Mesenchymal stem cell (in vitro differentiated cells and primary cell): ENCODE measurements at regions not wholly inside any gene's neighbourhood (a gene's known extent, or its start where the extent isn't known, plus 50 kb on each side); places are given as distances from the start of the nearest gene placed in this dataset.

Source experiments
- DNase-seq: peaks from one replicate; pipeline ENCODE4 v3.0.0-alpha.2; 2013
- H2AFZ ChIP-seq: one replicate; pipeline ENCODE4 v1.6.1; 2013; ENCODE audit warnings: low read depth, mild to moderate bottlenecking, control low read depth, inconsistent platforms, low read length, moderate library complexity
- H2AK5ac ChIP-seq: 2 replicates; pipeline ENCODE4 v1.6.1; 2013; ENCODE audit warnings: low read length, moderate library complexity, mild to moderate bottlenecking, inconsistent platforms; ENCODE audit not compliant: severe bottlenecking
- H2BK120ac ChIP-seq: one replicate; pipeline ENCODE4 v1.6.1; 2013; ENCODE audit warnings: low read depth, mild to moderate bottlenecking, inconsistent platforms, low read length, moderate library complexity
- H2BK12ac ChIP-seq, 2 experiments: one replicate each; pipeline ENCODE4 v1.6.1; 2013; ENCODE audit warnings: inconsistent platforms in 2 of 2, low read length in 2 of 2, mild to moderate bottlenecking in 2 of 2, moderate library complexity in 2 of 2, control low read depth in 1 of 2
- H2BK15ac ChIP-seq: one replicate; pipeline ENCODE4 v1.6.1; 2013; ENCODE audit warnings: mild to moderate bottlenecking, low read depth, inconsistent platforms; ENCODE audit not compliant: poor library complexity, severe bottlenecking
- H2BK5ac ChIP-seq: 2 replicates; pipeline ENCODE4 v1.6.1; 2013; ENCODE audit warnings: low read depth, mild to moderate bottlenecking, low read length, control low read depth, inconsistent platforms; ENCODE audit not compliant: poor library complexity, severe bottlenecking
- H3K14ac ChIP-seq, 2 experiments: one replicate each; pipeline ENCODE4 v1.6.1; 2013; ENCODE audit warnings: inconsistent platforms in 2 of 2, low read length in 2 of 2, control low read depth in 1 of 2, mild to moderate bottlenecking in 1 of 2, moderate library complexity in 1 of 2
- H3K18ac ChIP-seq, 2 experiments: one replicate each; pipeline ENCODE4 v1.6.1; 2013; ENCODE audit warnings: inconsistent platforms in 2 of 2, low read length in 2 of 2, control low read depth in 1 of 2, low read depth in 1 of 2, mild to moderate bottlenecking in 1 of 2
- H3K23ac ChIP-seq, 2 experiments: one replicate each; pipeline ENCODE4 v1.6.1; 2013; ENCODE audit warnings: inconsistent platforms in 2 of 2, low read length in 2 of 2, mild to moderate bottlenecking in 2 of 2, moderate library complexity in 2 of 2, control low read depth in 1 of 2
- H3K27ac ChIP-seq: 2 replicates; pipeline ENCODE4 v1.5.1; 2013; ENCODE audit warnings: mild to moderate bottlenecking, moderate library complexity, low read length, control low read depth, inconsistent platforms; ENCODE audit not compliant: poor library complexity, severe bottlenecking
- H3K27me3 ChIP-seq, 2 experiments: 2 replicates each; pipeline versions ENCODE4 v1.6.1 to v1.7.0; 2013; ENCODE audit warnings: low read length in 2 of 2, mild to moderate bottlenecking in 2 of 2, moderate library complexity in 2 of 2, control low read depth in 1 of 2, inconsistent platforms in 1 of 2; ENCODE audit not compliant: control insufficient read depth in 1 of 2, insufficient read depth in 1 of 2
- H3K36me3 ChIP-seq, 2 experiments: 2 replicates each; pipeline versions ENCODE4 v1.6.1 to v1.7.0; 2013; ENCODE audit warnings: low read length in 2 of 2, control low read depth in 1 of 2, inconsistent platforms in 1 of 2, low read depth in 1 of 2, mild to moderate bottlenecking in 1 of 2; ENCODE audit not compliant: insufficient read depth in 2 of 2, control insufficient read depth in 1 of 2
- H3K4ac ChIP-seq, 2 experiments: one replicate each; pipeline ENCODE4 v1.6.1; 2013; ENCODE audit warnings: inconsistent platforms in 2 of 2, low read length in 2 of 2, mild to moderate bottlenecking in 2 of 2, moderate library complexity in 2 of 2, control low read depth in 1 of 2, low read depth in 1 of 2
- H3K4me1 ChIP-seq: 2 replicates; pipeline ENCODE4 v1.6.1; 2013; ENCODE audit warnings: low read depth, low read length, control low read depth; ENCODE audit not compliant: control insufficient read depth, insufficient read depth
- H3K4me2 ChIP-seq: 2 replicates; pipeline ENCODE4 v1.6.1; 2013; ENCODE audit warnings: low read length, mild to moderate bottlenecking, inconsistent platforms; ENCODE audit not compliant: poor library complexity, severe bottlenecking
- H3K4me3 ChIP-seq, 2 experiments: 2 replicates each; pipeline versions ENCODE4 v1.5.1 to v1.7.0; 2013; ENCODE audit warnings: low read length in 2 of 2, mild to moderate bottlenecking in 2 of 2, control low read depth in 1 of 2, low read depth in 1 of 2; ENCODE audit not compliant: insufficient read depth in 1 of 2
- H3K79me1 ChIP-seq: replicated peaks from 2 replicates; pipeline ENCODE4 v1.6.1; 2013; ENCODE audit warnings: mild to moderate bottlenecking, control low read depth, low read length, inconsistent platforms; ENCODE audit not compliant: poor library complexity, severe bottlenecking
- H3K9ac ChIP-seq: 2 replicates; pipeline ENCODE4 v1.7.0; 2013; ENCODE audit warnings: mild to moderate bottlenecking, low read length, moderate library complexity
- H3K9me3 ChIP-seq: 2 replicates; pipeline ENCODE4 v1.7.0; 2013; ENCODE audit warnings: mild to moderate bottlenecking, low read length; ENCODE audit not compliant: control insufficient read depth
- H4K8ac ChIP-seq: one replicate; pipeline ENCODE4 v1.6.1; 2013; ENCODE audit warnings: inconsistent platforms, mild to moderate bottlenecking, low read length, moderate library complexity
- H4K91ac ChIP-seq: one replicate; pipeline ENCODE4 v1.6.1; 2013; ENCODE audit warnings: mild to moderate bottlenecking, low read length, inconsistent platforms
- WGBS: methylation state at CpG from one replicate; pipeline ENCODE4 v1.1.7; 2013; ENCODE audit warnings: mixed read lengths; 5-methylcytosine and 5-hydroxymethylcytosine counted together

GRCh38 chr11:131037873-131038272, 121.6 kb upstream of the SNX19 start:
- no peak overlapping the region for H3K27ac ChIP-seq
- no peak overlapping the region for H3K9ac ChIP-seq
- H3K36me3 ChIP-seq = no peaks in the 10 kb centered on the region
- H3K23ac ChIP-seq = no peak overlapping the region
- no peak overlapping the region for H2AK5ac ChIP-seq
- H2AFZ ChIP-seq = no peak overlapping the region
- no peak overlapping the region for H3K18ac ChIP-seq
- H3K79me1 ChIP-seq = no peaks in the 10 kb centered on the region
- no peak overlapping the region for H2BK5ac ChIP-seq
- peak overlapping the region in 1 of 2 experiments; percentile 42 for H2BK12ac ChIP-seq
- H3K9me3 ChIP-seq = no peaks in the 10 kb centered on the region
- H3K4me3 ChIP-seq = no peak overlapping the region
- no peak overlapping the region for H4K8ac ChIP-seq
- H3K4me1 ChIP-seq = peaks cover 6% of the 10 kb centered on the region
- H2BK120ac ChIP-seq = no peak overlapping the region
- peak overlapping the region in 1 of 2 experiments; percentile 26 for H3K4ac ChIP-seq
- no peak for DNase-seq
- H4K91ac ChIP-seq = peak overlapping the region; percentile 34
- 59% methylated on average over 5 of the region's 7 CpGs for WGBS
- no peaks in the 10 kb centered on the region for H3K27me3 ChIP-seq
- H3K4me2 ChIP-seq = no peak overlapping the region
- no peak overlapping the region for H3K14ac ChIP-seq
- peak overlapping the region; percentile 41 for H2BK15ac ChIP-seq

DNA sequence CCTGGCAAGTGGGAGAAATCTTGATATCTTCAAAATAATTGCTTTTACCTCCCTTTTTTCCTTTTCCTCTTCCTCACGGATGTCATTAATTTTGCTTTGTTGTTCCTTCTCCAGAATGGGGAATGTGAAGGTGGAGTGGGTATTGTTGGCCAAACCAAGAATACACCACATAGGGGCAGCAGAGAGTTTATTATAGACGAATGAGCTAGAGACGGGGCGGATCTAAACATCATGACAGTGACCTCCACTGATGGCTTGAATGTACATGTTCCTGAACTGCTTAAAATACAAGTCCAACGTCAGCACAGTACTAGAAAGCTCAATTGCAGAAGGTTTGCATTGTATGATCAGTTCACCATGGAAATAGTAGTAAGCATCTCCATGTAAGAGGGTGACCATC, 122.3 kb upstream of the SNX19 start:
- Histone ChIP-seq H4K91ac (no peak overlapping the region), H2BK12ac (no peak overlapping the region), H3K4ac (no peak overlapping the region), H2AFZ (no peak overlapping the region), H3K4me1 (no peaks in the 10 kb centered on the region), H3K27ac (no peak overlapping the region), H2BK15ac (no peak overlapping the region), H3K14ac (no peak overlapping the region), H4K8ac (no peak overlapping the region), H3K79me1 (no peaks in the 10 kb centered on the region), H2BK5ac (no peak overlapping the region), H3K9me3 (no peaks in the 10 kb centered on the region), H3K9ac (no peak overlapping the region), H3K4me3 (no peak overlapping the region), H3K23ac (no peak overlapping the region), H2BK120ac (no peak overlapping the region), H3K27me3 (no peaks in the 10 kb centered on the region), H3K4me2 (no peak overlapping the region), H3K36me3 (no peaks in the 10 kb centered on the region), H2AK5ac (no peak overlapping the region), H3K18ac (no peak overlapping the region)
- 51% methylated on average over 5 of the region's 5 CpGs for WGBS
- peak; percentile 8 for DNase-seq

GRCh38 chr11:131041331-131042040, 125.2 kb upstream of the SNX19 start:
- Histone ChIP-seq H3K79me1 (no peaks in the 10 kb centered on the region), H2BK12ac (no peak overlapping the region), H2BK120ac (no peak overlapping the region), H2AK5ac (no peak overlapping the region), H3K4me2 (no peak overlapping the region), H2BK15ac (no peak overlapping the region), H3K27ac (no peak overlapping the region), H4K8ac (no peak overlapping the region), H3K4me1 (no peaks in the 10 kb centered on the region), H3K27me3 (peaks cover under 1 to 3% of the 10 kb centered on the region in 2 experiments), H3K9me3 (no peaks in the 10 kb centered on the region), H3K9ac (peak overlapping the region; percentile 33), H2BK5ac (no peak overlapping the region), H3K18ac (no peak overlapping the region), H4K91ac (no peak overlapping the region), H3K36me3 (no peaks in the 10 kb centered on the region), H2AFZ (no peak overlapping the region), H3K4ac (no peak overlapping the region), H3K4me3 (no peak overlapping the region), H3K14ac (no peak overlapping the region), H3K23ac (no peak overlapping the region)
- no peak for DNase-seq
- WGBS = 82% methylated on average over 3 of the region's 5 CpGs

GRCh38 chr11:131042041-131042390, 125.7 kb upstream of the SNX19 start:
- H3K9ac ChIP-seq = peak overlapping the region; percentile 33
- DNase-seq = no peak

More at GRCh38 chr11:131042041-131042390, 125.7 kb upstream of the SNX19 start:
- 0% methylated on average over 1 of the region's 1 CpG for WGBS
- Histone ChIP-seq H4K91ac (no peak overlapping the region), H3K4me1 (no peaks in the 10 kb centered on the region), H2AK5ac (no peak overlapping the region), H3K23ac (no peak overlapping the region), H3K36me3 (no peaks in the 10 kb centered on the region), H3K79me1 (no peaks in the 10 kb centered on the region), H3K9me3 (no peaks in the 10 kb centered on the region), H2BK12ac (no peak overlapping the region), H2BK120ac (no peak overlapping the region), H3K4ac (no peak overlapping the region), H2BK5ac (no peak overlapping the region), H3K18ac (no peak overlapping the region), H2BK15ac (no peak overlapping the region), H3K4me3 (no peak overlapping the region), H3K27ac (no peak overlapping the region), H4K8ac (no peak overlapping the region), H3K27me3 (peaks cover 6% of the 10 kb centered on the region in 2 experiments), H3K14ac (no peak overlapping the region), H2AFZ (no peak overlapping the region), H3K4me2 (no peak overlapping the region)
